ENCODE measurements at regions not wholly inside any gene's neighbourhood (a gene's known extent, or its start where the extent isn't known, plus 50 kb on each side); places are given as distances from the start of the nearest gene placed in this dataset.

DNA sequence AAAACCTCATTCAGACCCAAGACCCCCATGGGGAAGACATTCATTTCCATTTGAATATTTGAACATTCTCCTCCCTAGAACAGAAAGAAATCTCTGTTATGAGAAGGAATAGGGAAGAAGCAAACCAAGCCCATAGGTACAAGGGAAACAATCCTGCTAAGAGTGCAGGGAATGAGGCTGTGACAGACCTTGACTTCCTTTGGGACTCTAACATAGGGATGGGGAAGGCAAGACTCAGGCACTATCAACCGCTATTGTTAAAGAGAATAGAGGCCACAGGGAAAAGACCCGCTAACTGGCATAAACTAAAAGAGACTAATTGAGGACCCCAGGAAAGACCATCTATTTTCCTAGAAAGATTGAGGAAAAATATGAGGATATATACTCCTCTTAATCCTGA, 117.8 kb upstream of the BRINP3 start:
- TF ChIP-seq POLR2A (IDR thresholded peaks at IDR 0.05) (no peak), CTCF (IDR thresholded peaks at IDR 0.05) (no peak)

Data from upper lobe of left lung (tissue), 4 donors.